ENCODE measurements at regions not wholly inside any gene's neighbourhood (a gene's known extent, or its start where the extent isn't known, plus 50 kb on each side); places are given as distances from the start of the nearest gene placed in this dataset.
"Not testable (repeated sequence)": the region's sequence is repeated elsewhere in the genome, so short reads cannot be mapped to it uniquely, and the experiment has no call there.

- not testable (repeated sequence) for DNase-seq
Observed at GRCh38 chrX:134045372-134045771, 60.0 kb upstream of the GPC3 start.

- not testable (repeated sequence) for DNase-seq
Observed at GRCh38 chrX:134067107-134067506, 81.7 kb upstream of the GPC3 start.

GRCh38 chrX:134071899-134072298 lies 86.5 kb upstream of the GPC3 start:
- not testable (repeated sequence) for DNase-seq

- DNase-seq: no peak
Observed at GRCh38 chrX:134073341-134073740, 87.9 kb upstream of the GPC3 start.

GRCh38 chrX:134074151-134074550 lies 88.8 kb upstream of the GPC3 start:
- no peak for DNase-seq

- DNase-seq: no peak
Observed at GRCh38 chrX:134075894-134076718, 90.7 kb upstream of the GPC3 start.

GRCh38 chrX:134095366-134095765 lies 110.0 kb upstream of the GPC3 start:
- no peak for DNase-seq

- no peak for DNase-seq
Observed at GRCh38 chrX:134101636-134102035, 116.2 kb upstream of the GPC3 start.

GRCh38 chrX:134115270-134115669 lies 121.7 kb upstream of the CCDC160 start:
- DNase-seq: no peak

GRCh38 chrX:134137341-134137740 lies 99.6 kb upstream of the CCDC160 start:
- DNase-seq: no peak

- DNase-seq: no peak
Observed at GRCh38 chrX:134139090-134139489, 97.9 kb upstream of the CCDC160 start.

GRCh38 chrX:134144231-134144630 lies 92.8 kb upstream of the CCDC160 start:
- DNase-seq: peak; percentile 15

- no peak for DNase-seq
Observed at GRCh38 chrX:134146493-134146892, 90.5 kb upstream of the CCDC160 start.

GRCh38 chrX:134148172-134148692 lies 88.8 kb upstream of the CCDC160 start:
- DNase-seq: no peak

- DNase-seq: no peak
Observed at GRCh38 chrX:134158821-134159512, 78.0 kb upstream of the CCDC160 start.

- no peak for DNase-seq
Observed at GRCh38 chrX:134161162-134161561, 75.8 kb upstream of the CCDC160 start.

GRCh38 chrX:134162032-134162431 lies 75.0 kb upstream of the CCDC160 start:
- DNase-seq: no peak

GRCh38 chrX:134163836-134164235 lies 73.1 kb upstream of the CCDC160 start:
- no peak for DNase-seq

- DNase-seq: no peak
Observed at GRCh38 chrX:134167591-134168203, 69.3 kb upstream of the CCDC160 start.

GRCh38 chrX:134171661-134172587 lies 65.1 kb upstream of the CCDC160 start:
- DNase-seq: no peak

- no peak for DNase-seq
Observed at GRCh38 chrX:134172588-134173259, 64.3 kb upstream of the CCDC160 start.

Data from NCI-H345 (cell line).